CD4-positive, alpha-beta T cell (primary cell): ENCODE measurements at regions not wholly inside any gene's neighbourhood (a gene's known extent, or its start where the extent isn't known, plus 50 kb on each side); places are given as distances from the start of the nearest gene placed in this dataset.

Experiments used
- ATAC-seq: fragments of 200-7000 bp; cut with Tn5 transposase; one replicate; pipeline ENCODE4 v1.10.0; 2022; ENCODE audit warnings: mild to moderate bottlenecking; ENCODE audit not compliant: poor library complexity
- CTCF ChIA-PET: fragments of 350-600 bp; sonication (Branson Sonifier 250); formaldehyde crosslinking; loops from one replicate; lab custom pipeline; 2021; ENCODE audit warnings: antibody characterized with exemption, inconsistent platforms; lab: Charles Lee
- POLR2A ChIA-PET: fragments of 350-600 bp; sonication (Branson Sonifier 250); formaldehyde crosslinking; loops from one replicate; lab custom pipeline; 2021; ENCODE audit warnings: antibody characterized with exemption, inconsistent platforms; lab: Charles Lee
- DNase-seq, 14 experiments: peaks; one replicate each; pipeline ENCODE4 v3.0.0-alpha.2; 2013 to 2020; ENCODE audit warnings: mixed read lengths in 2 of 14
- H3K27ac ChIP-seq, 2 donors: one replicate each; pipeline versions ENCODE4 v1.5.1 to v1.7.0; 2013; ENCODE audit warnings: low read length in 2 of 2, low read depth in 1 of 2, mild to moderate bottlenecking in 1 of 2
- H3K27me3 ChIP-seq, 2 experiments: 1 replicate in 1 of 2; 2 replicates in 1 of 2; pipeline versions ENCODE4 v1.6.1 to v1.7.0; 2013; ENCODE audit warnings: low read length in 2 of 2, control low read depth in 1 of 2, mild to moderate bottlenecking in 1 of 2, moderate library complexity in 1 of 2; ENCODE audit not compliant: insufficient read depth in 2 of 2, control insufficient read depth in 1 of 2
- H3K36me3 ChIP-seq: one replicate; pipeline ENCODE4 v1.6.1; 2013; ENCODE audit warnings: low read length, control low read depth; ENCODE audit not compliant: insufficient read depth
- H3K4me1 ChIP-seq: one replicate; pipeline ENCODE4 v1.6.1; 2013; ENCODE audit warnings: low read length, control low read depth; ENCODE audit not compliant: insufficient read depth
- H3K4me3 ChIP-seq: one replicate; pipeline ENCODE4 v1.5.1; 2013; ENCODE audit warnings: mild to moderate bottlenecking, low read length, moderate library complexity
- H3K9me3 ChIP-seq, 2 experiments: 1 replicate in 1 of 2; 2 replicates in 1 of 2; pipeline versions ENCODE4 v1.6.1 to v1.7.0; 2013; ENCODE audit warnings: low read length in 2 of 2, mild to moderate bottlenecking in 2 of 2, control low read depth in 1 of 2, moderate library complexity in 1 of 2; ENCODE audit not compliant: control insufficient read depth in 1 of 2, insufficient read depth in 1 of 2
- H3K27ac Mint-ChIP-seq: one replicate; pipeline ENCODE4 v1.8.0; 2020; ENCODE audit warnings: mixed read lengths
- H3K27me3 Mint-ChIP-seq: one replicate; pipeline ENCODE4 v1.8.0; 2021; ENCODE audit warnings: mixed read lengths
- H3K36me3 Mint-ChIP-seq: one replicate; pipeline ENCODE4 v1.8.0; 2021; ENCODE audit warnings: low read depth, mixed read lengths
- H3K4me1 Mint-ChIP-seq: one replicate; pipeline ENCODE4 v1.8.0; 2021; ENCODE audit warnings: low read depth, mixed read lengths
- H3K4me3 Mint-ChIP-seq: one replicate; pipeline ENCODE4 v1.8.0; 2020; ENCODE audit warnings: mild to moderate bottlenecking, mixed read lengths
- H3K9me3 Mint-ChIP-seq: one replicate; pipeline ENCODE4 v1.8.0; 2020; ENCODE audit warnings: mixed read lengths
- intact Hi-C, 2 experiments: fragments of 100-400 bp; cut with DNase I in 1 of 2; cut with micrococcal nuclease in 1 of 2; formaldehyde crosslinking; loops; one replicate each; pipeline versions ENCODE4 v1.15.1 to v1.9.0; 2023 to 2025; cut with DNase I, micrococcal nuclease
- TF ChIP-seq, protein P1 (sequence below): fragments of 200-600 bp; IDR thresholded peaks from one replicate; pipeline ENCODE4 v1.8.0; 2022; ENCODE audit warnings: antibody characterized with exemption, mild to moderate bottlenecking

- no peaks in the 10 kb centered on the region for H3K4me1 ChIP-seq
- ATAC-seq (no peak), DNase-seq (peak in 2 of 14 experiments; percentile 46 to 64)
- ChIA-PET POLR2A (no interaction called here), CTCF (no interaction called here)
- Mint-ChIP-seq H3K36me3 (no peaks in the 10 kb centered on the region), H3K27ac (no peak overlapping the region), H3K27me3 (no peaks in the 10 kb centered on the region), H3K4me1 (no peaks in the 10 kb centered on the region), H3K4me3 (no peak overlapping the region), H3K9me3 (no peaks in the 10 kb centered on the region)
- H3K36me3 ChIP-seq, result no peaks in the 10 kb centered on the region
- TF ChIP-seq, protein P1, sequence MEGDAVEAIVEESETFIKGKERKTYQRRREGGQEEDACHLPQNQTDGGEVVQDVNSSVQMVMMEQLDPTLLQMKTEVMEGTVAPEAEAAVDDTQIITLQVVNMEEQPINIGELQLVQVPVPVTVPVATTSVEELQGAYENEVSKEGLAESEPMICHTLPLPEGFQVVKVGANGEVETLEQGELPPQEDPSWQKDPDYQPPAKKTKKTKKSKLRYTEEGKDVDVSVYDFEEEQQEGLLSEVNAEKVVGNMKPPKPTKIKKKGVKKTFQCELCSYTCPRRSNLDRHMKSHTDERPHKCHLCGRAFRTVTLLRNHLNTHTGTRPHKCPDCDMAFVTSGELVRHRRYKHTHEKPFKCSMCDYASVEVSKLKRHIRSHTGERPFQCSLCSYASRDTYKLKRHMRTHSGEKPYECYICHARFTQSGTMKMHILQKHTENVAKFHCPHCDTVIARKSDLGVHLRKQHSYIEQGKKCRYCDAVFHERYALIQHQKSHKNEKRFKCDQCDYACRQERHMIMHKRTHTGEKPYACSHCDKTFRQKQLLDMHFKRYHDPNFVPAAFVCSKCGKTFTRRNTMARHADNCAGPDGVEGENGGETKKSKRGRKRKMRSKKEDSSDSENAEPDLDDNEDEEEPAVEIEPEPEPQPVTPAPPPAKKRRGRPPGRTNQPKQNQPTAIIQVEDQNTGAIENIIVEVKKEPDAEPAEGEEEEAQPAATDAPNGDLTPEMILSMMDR, result no peak
- no peak overlapping the region for H3K27ac ChIP-seq
- intact Hi-C loops, result no loop called here
- H3K27me3 ChIP-seq, result no peaks in the 10 kb centered on the region
- H3K9me3 ChIP-seq, result peaks cover 0 to 4% of the 10 kb centered on the region in 2 experiments
- no peak overlapping the region for H3K4me3 ChIP-seq
Measured at GRCh38 chr1:184161071-184161698, 109.7 kb downstream of the TSEN15 start.

GRCh38 chr1:184162281-184162680 lies 110.8 kb downstream of the TSEN15 start:
- TF ChIP-seq, protein P1, result no peak
- intact Hi-C loops, result no loop called here
- Histone ChIP-seq H3K4me3 (no peak overlapping the region), H3K27me3 (no peaks in the 10 kb centered on the region), H3K27ac (no peak overlapping the region), H3K9me3 (peaks cover 0 to 4% of the 10 kb centered on the region in 2 experiments), H3K4me1 (no peaks in the 10 kb centered on the region), H3K36me3 (no peaks in the 10 kb centered on the region)
- ATAC-seq, result no peak
- no peak overlapping the region for H3K4me3 Mint-ChIP-seq
- H3K36me3 Mint-ChIP-seq, result no peaks in the 10 kb centered on the region
- no peaks in the 10 kb centered on the region for H3K9me3 Mint-ChIP-seq
- no peaks in the 10 kb centered on the region for H3K4me1 Mint-ChIP-seq
- ChIA-PET CTCF (no interaction called here), POLR2A (no interaction called here)
- H3K27me3 Mint-ChIP-seq, result no peaks in the 10 kb centered on the region
- no peak for DNase-seq
- no peak overlapping the region for H3K27ac Mint-ChIP-seq

GRCh38 chr1:184163674-184164465 lies 112.3 kb downstream of the TSEN15 start:
- Mint-ChIP-seq H3K4me3 (no peak overlapping the region), H3K9me3 (no peaks in the 10 kb centered on the region), H3K27me3 (no peaks in the 10 kb centered on the region), H3K27ac (no peak overlapping the region), H3K4me1 (no peaks in the 10 kb centered on the region), H3K36me3 (no peaks in the 10 kb centered on the region)
- Histone ChIP-seq H3K27ac (no peak overlapping the region), H3K9me3 (peaks cover 0 to 4% of the 10 kb centered on the region in 2 experiments), H3K4me3 (no peak overlapping the region), H3K4me1 (no peaks in the 10 kb centered on the region), H3K27me3 (no peaks in the 10 kb centered on the region), H3K36me3 (no peaks in the 10 kb centered on the region)
- CTCF ChIA-PET, result interaction anchor here (0.8 kb wide), 1 partner anchor 45 kb away, joined by 3 read pairs; no protein-coding TSS in a partner anchor
- POLR2A ChIA-PET, result no interaction called here
- TF ChIP-seq, protein P1, result no peak
- intact Hi-C loops, result no loop called here
- no peak for ATAC-seq
- peak in 2 of 14 experiments; percentile 18 to 40 for DNase-seq
